Common myeloid progenitor, CD34-positive (primary cell): ENCODE measurements at regions not wholly inside any gene's neighbourhood (a gene's known extent, or its start where the extent isn't known, plus 50 kb on each side); places are given as distances from the start of the nearest gene placed in this dataset.

ENCODE experiments used
- CTCF ChIA-PET: fragments of 350-600 bp; sonication (Branson Sonifier 250); formaldehyde crosslinking; loops from one replicate; lab custom pipeline; 2021; ENCODE audit warnings: antibody characterized with exemption; lab: Charles Lee
- POLR2A ChIA-PET: fragments of 350-600 bp; sonication (Branson Sonifier 250); formaldehyde crosslinking; loops from one replicate; lab custom pipeline; 2021; ENCODE audit warnings: antibody characterized with exemption; lab: Charles Lee
- DNase-seq, 3 donors: peaks; one replicate each; pipeline versions ENCODE4 v3.0.0 to v3.0.0-alpha.2; 2013
- H3K27ac ChIP-seq, 2 experiments: 1 replicate in 1 of 2; 2 replicates in 1 of 2; pipeline ENCODE4 v1.7.0; 2013; ENCODE audit warnings: inconsistent platforms in 2 of 2, low read length in 2 of 2, mild to moderate bottlenecking in 2 of 2, low read depth in 1 of 2, moderate library complexity in 1 of 2; ENCODE audit not compliant: severe bottlenecking in 2 of 2, insufficient read depth in 1 of 2, poor library complexity in 1 of 2
- H3K27me3 ChIP-seq, 5 experiments: replicated peaks in 2 of 5; 1 replicate in 3 of 5; 2 replicates in 2 of 5; pipeline versions ENCODE4 v1.6.1 to v1.7.0; 2013; ENCODE audit warnings: low read length in 4 of 5, mild to moderate bottlenecking in 2 of 5, moderate library complexity in 2 of 5, inconsistent platforms in 1 of 5; ENCODE audit not compliant: insufficient read depth in 5 of 5, control insufficient read depth in 4 of 5
- H3K36me3 ChIP-seq, 4 experiments: 1 replicate in 2 of 4; 2 replicates in 2 of 4; pipeline versions ENCODE4 v1.6.1 to v1.7.0; 2013; ENCODE audit warnings: low read length in 3 of 4, control low read depth in 1 of 4, mild to moderate bottlenecking in 1 of 4; ENCODE audit not compliant: control insufficient read depth in 4 of 4, insufficient read depth in 4 of 4
- H3K4me1 ChIP-seq, 4 experiments: 1 replicate in 3 of 4; 2 replicates in 1 of 4; pipeline versions ENCODE4 v1.6.1 to v1.7.1; 2013; ENCODE audit warnings: low read length in 3 of 4, mild to moderate bottlenecking in 3 of 4, control low read depth in 1 of 4, inconsistent platforms in 1 of 4, moderate library complexity in 1 of 4; ENCODE audit not compliant: control insufficient read depth in 4 of 4, insufficient read depth in 4 of 4; ENCODE audit errors: control extremely low read depth in 1 of 4
- H3K4me3 ChIP-seq, 7 experiments: 1 replicate in 4 of 7; 2 replicates in 3 of 7; pipeline versions ENCODE4 v1.5.1 to v1.7.0; 2013; ENCODE audit warnings: mild to moderate bottlenecking in 7 of 7, low read length in 6 of 7, moderate library complexity in 6 of 7, inconsistent platforms in 2 of 7, low read depth in 2 of 7, control low read depth in 1 of 7; ENCODE audit not compliant: insufficient read depth in 4 of 7, control insufficient read depth in 1 of 7; ENCODE audit errors: extremely low read depth in 1 of 7
- H3K9me3 ChIP-seq, 5 experiments: 1 replicate in 4 of 5; 2 replicates in 1 of 5; pipeline versions ENCODE4 v1.6.1 to v1.7.1; 2013; ENCODE audit warnings: low read length in 4 of 5, mild to moderate bottlenecking in 2 of 5, inconsistent platforms in 1 of 5, low read depth in 1 of 5, moderate library complexity in 1 of 5; ENCODE audit not compliant: control insufficient read depth in 4 of 5, insufficient read depth in 2 of 5; ENCODE audit errors: control extremely low read depth in 1 of 5
- WGBS: methylation state at CpG from one replicate; pipeline ENCODE4 v1.1.5; 2013; ENCODE audit not compliant: insufficient coverage; 5-methylcytosine and 5-hydroxymethylcytosine counted together

DNA sequence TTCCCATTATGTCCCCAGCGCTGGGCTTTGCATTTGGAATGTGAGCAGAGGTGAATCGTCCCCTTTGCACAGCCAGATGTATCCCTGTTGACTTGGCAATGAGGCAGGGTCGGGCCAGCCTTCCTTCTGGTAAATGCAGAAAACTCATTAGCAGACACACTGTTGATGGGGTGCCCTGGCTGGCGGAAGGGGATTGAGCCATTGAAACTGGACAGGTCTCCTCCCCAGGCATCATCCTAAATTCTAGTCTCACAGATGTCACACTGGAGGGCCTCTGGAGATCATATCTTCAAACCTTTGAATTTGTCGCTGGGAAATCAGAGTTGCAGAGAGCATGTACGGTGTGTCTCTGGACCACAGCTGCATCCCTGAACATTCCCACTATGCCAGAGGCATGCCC is 219.5 kb upstream of the TSHZ3 start:
- Histone ChIP-seq H3K27me3 (peaks cover 0 to 5% (median 0%) of the 10 kb centered on the region in 5 experiments), H3K4me3 (no peak overlapping the region), H3K4me1 (no peaks in the 10 kb centered on the region), H3K27ac (no peak overlapping the region), H3K9me3 (no peaks in the 10 kb centered on the region), H3K36me3 (no peaks in the 10 kb centered on the region)
- no peak for DNase-seq
- POLR2A ChIA-PET: no interaction called here
- WGBS: 92% methylated on average over 6 of the region's 6 CpGs
- CTCF ChIA-PET: no interaction called here

DNA sequence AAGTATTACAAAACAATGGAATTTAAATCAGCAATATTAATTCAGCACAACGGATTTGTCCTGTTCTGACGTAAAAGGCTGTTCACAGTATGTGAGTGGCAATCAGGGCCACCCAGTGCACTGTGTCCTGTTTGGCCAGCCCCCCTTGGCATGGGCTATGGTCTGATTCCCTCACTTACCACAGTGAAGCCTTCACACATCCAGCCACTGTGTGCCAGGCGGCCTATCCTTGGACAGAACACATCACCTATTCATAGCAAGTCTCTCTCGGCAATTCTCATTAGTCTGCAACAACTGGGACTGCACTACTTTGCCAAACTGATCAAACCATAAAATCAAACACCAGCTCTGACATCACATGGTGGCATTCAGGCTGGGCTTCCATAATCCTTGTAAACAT is 221.5 kb upstream of the TSHZ3 start:
- 97% methylated on average over 4 of the region's 4 CpGs for WGBS
- ChIA-PET POLR2A (no interaction called here), CTCF (no interaction called here)
- Histone ChIP-seq H3K9me3 (no peaks in the 10 kb centered on the region), H3K4me3 (no peak overlapping the region), H3K4me1 (no peaks in the 10 kb centered on the region), H3K27me3 (peaks cover 0 to 11% (median 5%) of the 10 kb centered on the region in 5 experiments), H3K36me3 (no peaks in the 10 kb centered on the region), H3K27ac (no peak overlapping the region)
- no peak for DNase-seq

DNA sequence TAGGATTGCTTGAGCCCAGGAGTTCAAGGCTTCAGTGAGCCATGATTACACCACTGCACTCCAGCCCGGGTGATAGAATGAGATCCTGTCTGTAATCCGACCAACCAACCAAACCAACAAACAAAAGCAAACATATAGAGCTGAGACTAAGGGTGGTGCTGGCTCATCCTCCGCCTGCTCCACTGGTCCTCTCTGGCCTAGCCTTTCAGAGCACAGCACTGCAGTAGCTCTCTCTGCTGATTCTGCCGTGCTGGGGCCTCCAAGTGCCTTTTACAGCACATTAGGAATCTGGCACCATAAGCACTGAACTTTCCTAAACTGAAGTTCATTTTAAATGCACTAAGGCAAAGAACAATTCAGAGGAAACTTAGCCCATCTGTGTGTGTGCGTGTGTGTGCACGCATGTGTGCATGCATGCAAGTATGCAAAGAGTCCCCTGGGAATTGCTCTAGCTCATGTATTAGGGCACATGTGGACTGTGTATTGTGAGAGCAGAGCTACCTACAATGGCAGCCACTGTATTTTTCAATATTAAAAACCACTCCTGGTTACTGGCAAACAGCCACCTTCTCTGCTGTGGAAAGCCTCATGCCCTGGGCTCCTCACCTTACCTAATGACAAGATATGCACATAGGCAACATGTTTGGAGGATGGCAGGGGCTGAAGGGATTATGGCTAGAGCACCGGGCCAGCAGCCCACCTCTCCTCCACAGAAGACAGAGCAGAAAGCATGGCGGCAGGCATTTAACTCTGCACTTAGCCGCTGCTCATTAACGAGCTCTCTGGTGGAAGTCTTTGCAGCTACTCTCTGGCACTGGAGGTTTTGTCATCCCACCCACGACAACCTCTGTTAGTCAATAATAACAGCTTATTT is 223.1 kb upstream of the TSHZ3 start:
- Histone ChIP-seq H3K9me3 (no peaks in the 10 kb centered on the region), H3K4me3 (no peak overlapping the region), H3K36me3 (no peaks in the 10 kb centered on the region), H3K27me3 (peaks cover 0 to 11% (median 7%) of the 10 kb centered on the region in 5 experiments), H3K27ac (no peak overlapping the region), H3K4me1 (no peaks in the 10 kb centered on the region)
- WGBS: 95% methylated on average over 11 of the region's 11 CpGs
- POLR2A ChIA-PET: interaction anchor here (1.0 kb wide), 1 partner anchor 11 kb away, joined by 3 read pairs; no protein-coding TSS in a partner anchor
- DNase-seq: no peak
- CTCF ChIA-PET: no interaction called here

DNA sequence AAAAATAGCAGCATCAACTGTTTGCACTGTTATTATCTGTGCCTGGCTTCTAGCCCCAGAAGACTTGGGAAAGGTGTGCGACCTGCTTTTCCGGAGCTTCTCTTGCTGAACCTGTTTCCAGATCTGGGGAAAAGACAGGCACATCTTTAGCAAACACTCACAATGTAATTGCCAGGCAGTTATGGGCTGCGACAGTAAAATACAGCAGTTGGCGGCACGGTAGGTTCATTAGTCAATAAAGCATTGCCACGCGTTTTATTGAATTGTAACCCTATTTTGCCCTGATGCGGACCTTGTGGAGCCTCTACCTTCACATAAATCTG is 223.7 kb upstream of the TSHZ3 start:
- H3K27ac ChIP-seq: no peak overlapping the region
- DNase-seq: no peak
- CTCF ChIA-PET: no interaction called here
- no peaks in the 10 kb centered on the region for H3K9me3 ChIP-seq
- POLR2A ChIA-PET: interaction anchor here (1.0 kb wide), 1 partner anchor 11 kb away, joined by 3 read pairs; no protein-coding TSS in a partner anchor
- 100% methylated on average over 8 of the region's 8 CpGs for WGBS
- H3K4me3 ChIP-seq: no peak overlapping the region
- H3K27me3 ChIP-seq: peaks cover 0 to 11% (median 7%) of the 10 kb centered on the region in 5 experiments
- H3K4me1 ChIP-seq: no peaks in the 10 kb centered on the region
- no peaks in the 10 kb centered on the region for H3K36me3 ChIP-seq

DNA sequence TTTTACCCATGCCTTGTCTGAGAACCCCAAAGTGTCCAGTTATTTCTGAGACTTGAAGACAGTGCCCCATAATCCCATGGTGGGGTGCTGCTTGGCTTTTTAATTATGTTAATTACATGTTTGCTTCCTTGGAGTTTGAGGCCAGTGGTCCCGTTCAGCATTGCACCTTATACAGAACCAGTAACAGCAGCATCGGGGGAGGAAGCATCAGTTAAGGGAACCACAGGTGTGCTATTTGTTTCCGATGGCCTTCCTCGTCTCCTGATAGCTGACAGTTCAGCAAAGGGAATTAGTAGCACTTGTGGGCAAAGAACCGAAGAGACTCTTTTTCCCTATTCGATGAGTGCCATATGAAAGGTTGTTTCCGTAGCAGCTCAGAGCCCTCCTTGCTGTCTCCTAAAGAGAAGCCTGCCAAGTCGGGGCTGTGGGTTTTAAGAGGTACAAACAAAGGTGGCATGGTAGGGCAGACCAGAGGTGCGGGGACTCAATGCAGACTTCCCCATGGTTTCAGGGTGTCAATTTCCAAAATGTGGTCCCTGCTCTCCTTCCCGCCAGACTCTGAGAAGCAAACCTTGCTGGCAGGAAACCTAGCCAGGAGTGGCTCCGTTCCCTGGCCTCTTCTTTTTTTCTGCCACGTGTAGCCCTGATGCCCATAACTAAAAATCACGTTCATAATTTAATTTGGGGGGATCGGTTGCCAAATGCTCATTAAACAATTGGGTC is 225.2 kb upstream of the TSHZ3 start:
- peaks cover 0 to 11% (median 7%) of the 10 kb centered on the region in 5 experiments for H3K27me3 ChIP-seq
- no peak for DNase-seq
- H3K36me3 ChIP-seq: no peaks in the 10 kb centered on the region
- POLR2A ChIA-PET: no interaction called here
- no peak overlapping the region for H3K27ac ChIP-seq
- CTCF ChIA-PET: no interaction called here
- H3K4me3 ChIP-seq: no peak overlapping the region
- no peaks in the 10 kb centered on the region for H3K4me1 ChIP-seq
- WGBS: 78% methylated on average over 11 of the region's 14 CpGs
- no peaks in the 10 kb centered on the region for H3K9me3 ChIP-seq

DNA sequence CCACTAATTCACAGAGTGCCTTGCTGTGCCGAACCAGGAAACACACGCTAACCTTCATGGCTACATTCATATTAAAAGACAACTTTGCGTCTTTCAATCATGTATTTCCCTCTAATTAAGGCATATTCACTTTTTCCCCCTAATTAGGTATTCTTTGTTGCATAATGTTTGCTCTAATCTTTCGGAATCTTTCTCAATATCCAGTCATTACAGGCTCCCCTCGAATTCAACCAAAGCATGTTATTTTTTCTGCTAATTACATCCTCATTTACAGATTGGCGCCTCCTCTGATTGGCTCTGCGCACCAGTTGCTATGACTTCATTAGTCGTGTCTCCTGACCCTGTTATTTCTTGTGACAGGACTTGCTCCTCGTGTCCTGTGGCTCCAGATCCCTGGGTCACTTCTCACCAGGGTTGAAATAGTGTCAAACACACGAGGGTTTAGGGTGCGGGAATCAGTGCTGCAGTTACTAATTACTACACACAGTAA is 226.7 kb upstream of the TSHZ3 start:
- Histone ChIP-seq H3K4me1 (no peaks in the 10 kb centered on the region), H3K27ac (no peak overlapping the region), H3K27me3 (peaks cover 0 to 11% (median 7%) of the 10 kb centered on the region in 5 experiments), H3K4me3 (no peak overlapping the region), H3K36me3 (no peaks in the 10 kb centered on the region), H3K9me3 (no peaks in the 10 kb centered on the region)
- ChIA-PET CTCF (no interaction called here), POLR2A (no interaction called here)
- no peak for DNase-seq
- 94% methylated on average over 10 of the region's 11 CpGs for WGBS

DNA sequence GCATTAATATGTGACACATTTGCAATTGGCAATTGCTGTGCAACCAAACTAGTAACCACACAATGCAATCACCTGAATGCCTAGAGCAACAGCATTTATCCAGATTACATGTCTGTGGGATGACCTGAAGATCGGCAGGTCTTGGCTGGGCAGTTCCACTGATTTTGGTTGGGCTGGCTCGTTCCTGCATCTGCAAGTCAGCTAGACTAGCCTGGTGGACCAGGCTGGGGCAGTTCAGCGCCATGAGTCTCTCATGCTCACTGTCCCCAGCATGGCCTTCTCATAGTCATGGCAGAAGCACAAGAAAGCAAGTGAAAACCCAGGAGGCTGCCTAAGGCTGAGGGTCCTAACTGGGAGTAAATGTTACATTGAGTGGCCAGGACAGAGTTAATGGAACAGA is 229.1 kb upstream of the TSHZ3 start:
- CTCF ChIA-PET: no interaction called here
- H3K4me1 ChIP-seq: no peaks in the 10 kb centered on the region
- no peaks in the 10 kb centered on the region for H3K9me3 ChIP-seq
- H3K36me3 ChIP-seq: no peaks in the 10 kb centered on the region
- DNase-seq: no peak
- peaks cover 0 to 11% (median 6%) of the 10 kb centered on the region in 5 experiments for H3K27me3 ChIP-seq
- POLR2A ChIA-PET: no interaction called here
- 96% methylated on average over 2 of the region's 3 CpGs for WGBS
- H3K4me3 ChIP-seq: no peak overlapping the region
- H3K27ac ChIP-seq: no peak overlapping the region
